GM12864 (cell line): ENCODE measurements at regions not wholly inside any gene's neighbourhood (a gene's known extent, or its start where the extent isn't known, plus 50 kb on each side); places are given as distances from the start of the nearest gene placed in this dataset.

ENCODE experiments used
- DNase-seq: peaks from one replicate; pipeline ENCODE4 v3.0.0-alpha.2; 2011; ENCODE audit warnings: low read depth
- H3K4me3 ChIP-seq: 2 replicates; pipeline ENCODE4 v1.5.1; 2011; ENCODE audit warnings: mild to moderate bottlenecking, low read depth, low read length, control low read depth
- TF ChIP-seq, protein P1 (sequence below): IDR thresholded peaks from 2 replicates; pipeline ENCODE4 v1.5.1; 2011; ENCODE audit warnings: low read depth, mild to moderate bottlenecking, moderate library complexity, low read length, control low read depth, inconsistent platforms; ENCODE audit errors: missing control alignments

DNA sequence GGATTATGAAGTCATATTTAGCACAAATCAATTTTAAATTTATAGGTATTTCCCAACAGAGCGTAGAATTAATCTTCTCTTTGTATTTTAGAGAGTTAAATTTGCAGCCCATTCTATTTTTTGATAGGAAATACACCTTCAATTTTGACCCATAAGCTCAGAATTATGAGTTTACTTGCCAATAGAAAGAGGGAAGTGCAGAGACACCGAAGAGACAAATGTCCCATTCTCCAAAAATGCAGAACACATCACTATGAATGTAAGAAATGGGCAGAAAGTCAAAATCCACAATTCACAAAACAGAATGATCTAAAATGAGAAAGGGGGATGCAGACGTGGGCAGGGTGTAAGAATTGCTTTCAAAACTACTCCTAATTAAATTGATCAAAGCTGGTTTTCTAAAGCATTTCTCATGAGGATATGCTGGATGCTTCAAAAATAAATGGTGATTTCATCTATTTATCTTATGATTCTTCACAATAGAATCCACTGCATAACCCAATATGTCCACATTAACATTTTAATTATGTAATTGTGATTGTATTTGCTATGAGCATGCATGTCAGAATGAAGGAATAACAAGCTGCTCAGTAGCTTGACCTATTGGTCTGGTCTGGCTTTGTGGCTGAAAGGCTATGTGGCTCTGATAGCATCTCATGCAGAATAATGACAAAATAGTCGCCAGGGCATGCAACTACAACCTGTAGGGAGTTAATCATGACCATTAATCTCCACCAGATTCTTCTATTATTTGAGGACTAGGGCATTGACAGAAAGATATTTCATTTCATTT is 550.1 kb upstream of the CDH18 start:
- DNase-seq: no peak
- H3K4me3 ChIP-seq: no peak overlapping the region
- TF ChIP-seq, protein P1, sequence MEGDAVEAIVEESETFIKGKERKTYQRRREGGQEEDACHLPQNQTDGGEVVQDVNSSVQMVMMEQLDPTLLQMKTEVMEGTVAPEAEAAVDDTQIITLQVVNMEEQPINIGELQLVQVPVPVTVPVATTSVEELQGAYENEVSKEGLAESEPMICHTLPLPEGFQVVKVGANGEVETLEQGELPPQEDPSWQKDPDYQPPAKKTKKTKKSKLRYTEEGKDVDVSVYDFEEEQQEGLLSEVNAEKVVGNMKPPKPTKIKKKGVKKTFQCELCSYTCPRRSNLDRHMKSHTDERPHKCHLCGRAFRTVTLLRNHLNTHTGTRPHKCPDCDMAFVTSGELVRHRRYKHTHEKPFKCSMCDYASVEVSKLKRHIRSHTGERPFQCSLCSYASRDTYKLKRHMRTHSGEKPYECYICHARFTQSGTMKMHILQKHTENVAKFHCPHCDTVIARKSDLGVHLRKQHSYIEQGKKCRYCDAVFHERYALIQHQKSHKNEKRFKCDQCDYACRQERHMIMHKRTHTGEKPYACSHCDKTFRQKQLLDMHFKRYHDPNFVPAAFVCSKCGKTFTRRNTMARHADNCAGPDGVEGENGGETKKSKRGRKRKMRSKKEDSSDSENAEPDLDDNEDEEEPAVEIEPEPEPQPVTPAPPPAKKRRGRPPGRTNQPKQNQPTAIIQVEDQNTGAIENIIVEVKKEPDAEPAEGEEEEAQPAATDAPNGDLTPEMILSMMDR: no peak

DNA sequence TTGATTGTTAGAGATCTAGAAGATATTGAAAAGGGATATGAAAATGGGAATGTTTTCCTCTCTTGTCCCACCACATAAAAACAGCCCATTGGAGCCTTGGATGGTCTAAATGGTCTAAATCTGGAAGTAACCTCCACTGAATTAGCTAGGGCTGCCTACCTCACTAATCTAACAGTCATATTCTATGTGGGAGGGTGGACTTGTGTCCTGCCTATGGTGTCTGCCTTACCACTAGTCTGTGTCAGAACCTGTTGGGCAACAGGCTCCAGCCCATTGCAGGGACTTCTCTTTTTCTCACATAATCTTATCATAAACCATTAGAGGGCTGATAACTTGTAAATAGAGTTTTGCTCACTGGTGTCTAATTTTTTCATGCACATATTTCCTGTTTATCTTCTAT is 548.8 kb upstream of the CDH18 start:
- no peak overlapping the region for H3K4me3 ChIP-seq
- TF ChIP-seq, protein P1: no peak
- DNase-seq: no peak

DNA sequence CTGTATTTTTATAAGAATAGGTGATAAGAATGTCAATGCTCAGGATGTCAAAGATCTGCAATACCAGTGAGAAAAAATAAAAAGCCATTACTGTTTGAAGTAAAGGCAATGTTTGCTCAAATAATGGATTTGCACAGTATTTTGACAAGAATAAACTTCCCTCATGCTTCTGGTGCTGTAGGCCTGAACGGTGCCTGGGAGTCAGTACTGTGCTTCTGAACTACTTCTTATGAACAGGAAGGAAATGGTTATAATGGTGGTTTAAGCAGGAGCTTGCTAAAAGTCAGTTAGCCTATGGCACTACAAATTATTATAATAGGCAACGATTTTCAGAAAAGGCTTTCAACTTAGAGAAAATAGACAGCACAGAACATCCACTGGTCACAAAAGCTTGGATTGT is 548.3 kb upstream of the CDH18 start:
- H3K4me3 ChIP-seq: no peak overlapping the region
- DNase-seq: no peak
- TF ChIP-seq, protein P1: no peak

DNA sequence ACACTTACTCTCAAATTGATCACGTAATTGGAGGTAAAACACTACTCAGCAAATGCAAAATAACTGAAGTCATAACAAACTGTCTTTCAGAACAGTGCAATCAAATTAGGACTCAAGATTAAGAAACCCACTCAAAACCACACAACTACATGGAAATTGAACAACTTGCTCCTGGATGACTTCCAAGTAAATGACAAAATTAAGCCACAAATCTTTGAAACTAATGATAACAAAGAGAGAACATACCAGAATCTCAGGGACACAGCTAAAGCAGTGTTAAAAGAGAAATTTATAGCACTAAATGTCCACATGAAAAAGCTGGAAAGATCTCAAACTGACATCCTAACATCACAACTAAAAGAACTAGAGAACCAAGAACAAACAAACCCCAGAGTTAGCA is 540.5 kb upstream of the CDH18 start:
- DNase-seq: no peak
- no peak overlapping the region for H3K4me3 ChIP-seq
- TF ChIP-seq, protein P1: no peak

DNA sequence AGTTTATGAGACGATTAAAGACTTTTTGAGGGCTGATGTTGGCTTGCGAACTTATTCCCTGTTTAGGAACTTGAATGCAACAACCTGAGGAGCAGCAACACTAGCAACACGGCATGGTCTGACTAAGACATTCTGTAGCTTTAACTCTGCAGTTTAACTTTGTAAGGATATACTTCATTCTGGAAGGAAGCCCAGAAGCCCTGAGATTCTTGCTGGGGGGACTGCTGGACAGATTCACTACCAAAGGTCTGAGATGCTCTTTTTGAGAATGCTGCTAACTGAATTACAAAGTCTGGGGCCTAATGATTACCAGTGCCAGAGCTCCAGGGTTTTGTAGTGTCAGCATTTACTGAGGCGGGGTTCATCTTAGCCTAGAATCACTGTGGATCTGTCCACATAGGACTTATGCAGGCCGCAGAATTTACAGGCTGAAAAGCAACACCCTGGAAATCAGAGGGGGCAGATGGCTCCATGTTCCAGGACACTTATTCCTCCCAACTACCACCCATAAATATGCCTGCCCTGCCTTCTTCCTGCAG is 537.1 kb upstream of the CDH18 start:
- DNase-seq: no peak
- H3K4me3 ChIP-seq: no peak overlapping the region
- TF ChIP-seq, protein P1: no peak

DNA sequence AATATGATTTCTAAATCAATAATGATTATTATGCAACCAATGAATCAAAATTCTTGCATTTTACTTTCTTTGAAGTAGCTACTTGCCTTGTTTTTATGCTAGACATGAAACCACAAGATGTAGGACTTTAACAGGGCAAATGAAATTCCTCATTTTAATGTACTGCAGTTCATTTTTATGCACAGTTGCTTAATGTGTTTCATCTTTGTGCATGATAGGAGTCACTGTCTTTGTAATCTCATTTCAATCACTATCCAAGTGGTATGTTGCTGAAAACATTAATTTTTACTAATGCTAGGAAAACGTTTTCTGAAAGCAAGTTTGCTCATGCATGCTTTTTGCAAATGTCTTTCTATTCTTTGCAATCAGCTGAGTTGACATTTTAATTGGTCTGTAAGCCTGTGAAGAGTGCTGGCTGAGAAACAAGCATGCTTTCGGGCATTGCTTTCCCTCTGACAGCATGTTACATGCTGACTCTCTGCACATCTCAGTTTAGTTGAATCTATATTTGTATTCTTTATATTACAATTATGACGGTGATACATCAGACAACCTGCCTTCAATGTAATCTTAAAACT is 535.0 kb upstream of the CDH18 start:
- no peak overlapping the region for H3K4me3 ChIP-seq
- no peak for DNase-seq
- TF ChIP-seq, protein P1: no peak
